Suppressor macrophage treated with lipopolysaccharide for 1 hour (primary cell): ENCODE measurements at regions not wholly inside any gene's neighbourhood (a gene's known extent, or its start where the extent isn't known, plus 50 kb on each side); places are given as distances from the start of the nearest gene placed in this dataset.

Source experiments
- DNase-seq, 3 donors: peaks; one replicate each; pipeline ENCODE4 v3.0.0-alpha.2; 2020 to 2022

DNA sequence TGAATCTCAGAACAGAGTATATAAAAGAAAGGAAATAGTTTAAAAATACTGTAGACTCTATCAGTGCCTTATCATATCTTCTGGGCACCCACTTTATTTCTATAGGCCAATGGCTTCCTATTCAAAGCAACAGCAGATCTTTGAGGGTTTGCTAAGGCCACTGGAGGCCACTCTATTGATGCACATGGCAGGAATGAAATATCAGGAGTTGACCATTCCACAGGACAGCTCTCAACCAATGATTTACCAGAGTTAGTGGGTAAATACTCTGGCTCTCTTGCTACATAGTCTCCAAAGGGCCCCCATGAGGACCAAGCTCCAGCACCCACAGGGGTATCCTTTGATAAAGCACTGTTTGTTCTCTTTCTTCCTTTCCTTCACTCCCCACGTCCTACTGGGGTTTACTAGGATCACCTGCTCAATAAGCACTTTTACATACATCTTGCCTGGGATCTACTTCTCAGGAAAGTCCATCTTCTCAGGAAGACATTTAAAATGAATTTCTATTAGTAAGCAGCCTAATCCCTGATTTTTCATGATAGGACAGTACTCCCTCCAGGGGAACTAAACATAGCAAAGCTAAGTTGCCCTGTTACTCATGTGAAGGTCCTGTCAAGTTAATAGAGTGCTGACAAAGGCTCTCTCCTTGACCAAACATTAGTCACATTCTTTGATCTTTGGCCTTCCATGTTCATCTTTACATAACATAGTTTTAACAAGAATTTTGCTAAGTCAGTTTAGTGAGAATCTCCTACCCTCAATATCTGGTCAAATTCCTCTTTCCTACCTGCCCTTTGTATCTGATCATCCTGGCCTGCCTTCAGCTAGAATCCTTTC is 459.7 kb downstream of the GRXCR1 start:
- no peak for DNase-seq

DNA sequence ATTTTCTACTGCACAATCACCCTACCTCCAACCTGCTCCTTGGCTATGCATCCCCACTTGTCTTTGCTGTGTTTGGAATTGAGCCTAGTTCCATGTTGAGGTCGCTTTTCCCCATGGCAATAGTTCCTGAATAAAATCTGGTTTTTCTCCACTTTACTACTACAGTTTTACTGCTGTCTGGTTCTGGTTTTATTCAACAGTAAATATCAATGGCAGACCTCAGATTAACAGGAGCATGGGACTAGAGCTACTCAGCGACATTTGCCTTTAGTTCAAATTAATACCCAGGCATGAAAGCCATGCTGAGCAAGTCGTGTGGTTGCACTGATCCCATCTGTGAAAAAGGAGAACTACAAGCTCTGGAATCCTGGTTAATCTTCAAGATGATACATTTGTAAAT is 460.3 kb downstream of the GRXCR1 start:
- no peak for DNase-seq

DNA sequence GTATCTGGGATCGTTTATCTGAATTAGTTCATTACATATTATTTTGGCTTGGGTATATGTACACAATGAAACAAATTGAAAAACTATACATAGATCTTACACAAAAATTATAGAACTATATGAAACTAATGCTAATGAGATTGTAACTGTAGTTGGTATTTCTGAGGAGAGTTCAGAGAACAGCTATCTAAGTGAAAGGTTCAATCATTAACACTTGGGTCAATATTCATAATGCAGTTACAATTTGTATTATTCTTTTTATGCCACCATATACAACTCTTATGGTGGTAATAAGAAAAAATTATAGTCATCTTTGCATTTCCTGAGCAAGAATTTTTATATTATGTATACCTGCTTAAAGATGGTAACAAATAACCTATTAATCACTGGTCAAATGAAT is 461.0 kb downstream of the GRXCR1 start:
- DNase-seq: no peak

DNA sequence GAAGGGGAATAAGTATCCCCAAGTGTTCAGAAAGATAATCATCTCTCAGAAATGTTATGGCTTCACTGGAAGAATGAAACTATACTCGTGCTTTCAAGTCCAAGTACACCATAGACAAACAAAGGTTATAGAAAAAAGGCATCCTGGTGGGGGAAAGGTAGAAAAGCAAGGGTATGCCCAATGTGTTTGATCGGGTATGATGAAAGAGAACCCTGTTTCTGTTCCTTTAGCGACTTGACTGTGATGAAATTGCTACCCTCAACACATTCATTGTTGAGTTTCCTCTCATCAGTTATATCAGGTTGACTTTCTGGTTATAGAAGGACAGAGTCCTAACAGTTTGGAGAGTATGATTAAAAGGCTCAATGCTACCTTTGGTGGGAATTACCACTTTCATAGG is 464.3 kb downstream of the GRXCR1 start:
- no peak for DNase-seq

DNA sequence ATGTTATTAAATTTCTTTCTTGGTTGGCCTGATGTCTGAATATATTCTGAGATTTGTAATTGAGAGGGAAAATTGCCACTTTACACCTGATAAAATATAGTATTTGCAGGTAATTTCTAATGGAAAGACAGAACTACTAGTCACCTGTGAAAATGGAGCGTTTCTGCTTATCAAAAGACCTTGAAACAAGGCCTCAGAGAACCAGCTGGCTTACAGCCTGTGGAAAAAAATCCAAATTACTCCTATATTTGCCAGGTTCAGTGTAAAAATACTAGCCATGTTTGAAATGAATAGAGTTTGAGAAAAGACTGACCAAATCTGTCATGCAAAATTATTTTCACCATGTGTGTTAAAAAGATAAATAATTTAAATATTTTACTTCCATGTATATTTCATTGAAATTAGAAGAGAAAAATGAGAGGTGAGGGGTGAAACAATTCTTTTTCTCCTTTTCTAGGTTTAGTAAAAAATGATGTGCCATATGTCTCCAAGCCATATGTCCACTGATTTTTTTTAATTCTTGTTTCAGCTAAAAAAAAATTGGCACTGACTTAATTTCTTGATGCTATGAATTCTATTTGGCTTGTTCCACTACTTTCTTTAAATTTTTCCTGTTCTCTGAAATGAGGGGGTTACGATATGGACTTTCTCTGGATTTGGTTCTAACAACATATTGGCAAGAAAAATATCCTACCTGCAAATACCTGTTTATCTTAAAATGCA is 464.9 kb downstream of the GRXCR1 start:
- no peak for DNase-seq

DNA sequence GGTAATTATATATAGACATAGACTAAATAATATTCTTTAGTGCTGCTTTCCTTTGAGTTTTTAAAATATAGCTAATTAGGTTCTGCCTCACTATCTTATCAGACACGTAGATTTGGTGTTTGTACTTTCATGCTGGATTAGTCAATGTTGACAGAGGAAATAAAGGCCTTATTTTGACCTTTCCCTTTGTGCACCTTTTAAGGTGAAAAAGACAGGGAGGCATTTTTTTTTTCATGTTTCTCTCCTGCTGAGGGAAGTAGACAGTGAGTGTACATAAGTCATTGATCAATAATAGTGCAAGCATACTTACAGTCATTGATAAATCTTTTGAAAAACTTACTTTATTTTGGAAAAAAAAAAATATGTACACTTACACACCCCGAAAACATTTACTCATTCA is 467.8 kb downstream of the GRXCR1 start:
- DNase-seq: no peak

DNA sequence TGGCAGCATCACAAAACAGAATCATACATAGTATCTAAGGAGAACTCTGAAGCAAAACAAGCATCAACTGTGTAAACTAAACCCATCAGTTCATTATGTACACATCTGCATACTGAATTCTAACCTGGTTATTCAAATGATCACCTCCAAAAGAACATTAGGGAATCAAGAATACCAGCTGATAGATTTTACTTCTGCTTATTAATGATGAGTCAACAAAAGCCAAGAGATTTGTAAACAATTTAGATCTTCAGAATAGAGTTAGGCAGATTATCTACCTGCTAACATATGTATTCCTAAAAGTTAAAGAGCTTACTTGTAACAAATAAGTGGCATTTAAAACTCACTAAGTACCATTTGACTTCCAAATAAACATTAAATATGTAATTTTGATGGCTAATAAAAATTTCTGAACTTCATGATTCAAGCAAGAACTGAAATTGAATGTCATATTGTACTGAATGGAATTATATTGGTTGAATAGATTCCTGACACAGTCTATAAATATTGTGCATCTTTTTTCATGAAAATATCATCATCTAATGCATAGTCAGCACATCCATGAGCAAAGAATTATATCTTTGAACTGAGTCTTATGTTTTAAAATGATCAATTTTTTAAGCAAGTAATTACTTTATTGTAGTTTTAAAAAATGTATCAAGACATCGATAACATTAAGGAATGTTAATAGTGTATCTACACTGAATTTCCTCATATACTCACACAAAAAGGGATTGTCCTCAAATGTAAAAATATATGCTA is 470.5 kb downstream of the GRXCR1 start:
- no peak for DNase-seq

DNA sequence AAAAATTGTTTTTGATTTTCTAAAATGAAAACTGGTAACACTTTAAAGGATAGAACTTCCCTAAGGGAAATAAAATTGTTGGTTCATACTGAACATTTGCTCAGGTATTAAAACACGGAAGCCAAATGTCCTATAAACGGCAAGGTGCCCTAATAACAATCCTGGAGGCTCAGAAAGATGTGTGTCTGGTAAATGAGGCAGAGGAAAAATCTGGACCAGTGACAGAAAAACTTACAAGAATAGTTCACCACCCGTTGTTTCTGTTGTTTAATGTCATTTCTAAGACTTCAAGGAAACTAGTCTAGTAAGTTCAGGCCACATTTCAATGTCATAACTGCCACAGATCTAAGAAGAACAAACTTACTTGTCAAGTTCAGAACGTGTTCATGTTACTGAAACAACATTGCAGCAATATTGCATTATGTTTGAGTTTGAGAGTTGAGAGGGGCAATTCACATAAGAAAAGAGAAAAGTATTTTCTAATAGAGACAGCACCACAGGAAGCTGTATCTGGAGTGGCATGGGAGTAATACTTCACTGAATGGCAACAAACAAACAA is 476.6 kb downstream of the GRXCR1 start:
- DNase-seq: no peak

DNA sequence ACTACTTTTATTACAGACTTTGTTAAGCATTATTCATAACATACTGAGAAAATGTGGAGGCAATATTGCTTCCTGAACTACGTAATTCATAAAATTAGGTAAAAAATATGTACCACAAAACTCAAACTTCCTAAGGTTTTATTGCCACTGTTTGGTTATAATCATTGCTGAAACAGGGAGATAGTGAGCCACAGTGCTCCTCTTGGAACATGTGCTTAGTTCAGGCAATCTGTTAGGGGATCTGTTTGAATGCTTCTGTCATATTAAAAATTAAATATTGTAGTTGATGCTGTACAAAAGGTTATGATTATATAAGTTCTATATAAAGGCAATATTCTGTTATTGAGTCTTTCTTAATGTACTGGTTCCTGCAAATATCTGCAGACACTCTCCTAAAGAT is 480.7 kb downstream of the GRXCR1 start:
- DNase-seq: no peak

DNA sequence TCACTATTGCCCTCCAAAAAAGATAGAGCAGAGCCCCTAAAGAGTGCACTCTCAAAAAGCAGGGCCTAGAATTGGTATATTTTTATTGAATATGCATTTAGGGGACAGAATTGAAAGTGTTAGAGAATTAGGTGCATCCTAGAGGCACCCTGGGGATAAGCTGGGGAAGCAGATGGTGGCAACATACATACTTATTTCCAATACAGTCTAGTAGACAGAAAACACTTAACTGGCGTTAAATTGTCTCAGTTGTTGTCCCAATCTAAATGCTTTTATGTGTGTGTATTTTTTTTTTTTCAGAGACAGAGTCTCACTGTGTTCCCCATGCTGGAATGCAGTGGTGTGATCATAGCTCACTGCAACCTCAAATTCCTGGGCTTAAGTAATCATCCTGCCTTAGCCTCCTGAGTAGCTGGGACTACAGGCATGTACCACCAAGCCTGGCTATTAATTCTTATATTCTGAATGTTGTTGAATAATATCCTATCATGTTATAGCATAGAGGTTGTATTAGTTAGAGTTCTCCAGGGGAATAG is 481.8 kb downstream of the GRXCR1 start:
- no peak for DNase-seq

DNA sequence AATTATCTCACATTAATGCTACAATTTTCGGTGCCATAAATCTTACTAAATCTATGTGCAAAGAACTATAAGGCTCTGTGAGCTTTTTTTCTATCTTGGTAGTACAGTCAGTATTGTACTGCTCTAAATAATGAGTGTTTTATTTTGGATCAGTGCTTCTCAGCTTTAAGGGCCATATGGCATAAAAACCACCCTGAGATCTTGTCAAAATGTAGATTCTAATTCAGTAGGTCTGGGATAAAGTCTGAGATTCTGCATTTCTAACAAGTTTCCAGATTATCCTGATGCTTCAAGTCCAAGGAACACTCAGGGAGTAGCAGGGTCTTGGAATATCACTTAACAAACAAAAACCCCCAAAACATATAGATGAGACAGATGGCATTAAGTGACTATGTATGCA is 486.5 kb downstream of the GRXCR1 start:
- DNase-seq: no peak

DNA sequence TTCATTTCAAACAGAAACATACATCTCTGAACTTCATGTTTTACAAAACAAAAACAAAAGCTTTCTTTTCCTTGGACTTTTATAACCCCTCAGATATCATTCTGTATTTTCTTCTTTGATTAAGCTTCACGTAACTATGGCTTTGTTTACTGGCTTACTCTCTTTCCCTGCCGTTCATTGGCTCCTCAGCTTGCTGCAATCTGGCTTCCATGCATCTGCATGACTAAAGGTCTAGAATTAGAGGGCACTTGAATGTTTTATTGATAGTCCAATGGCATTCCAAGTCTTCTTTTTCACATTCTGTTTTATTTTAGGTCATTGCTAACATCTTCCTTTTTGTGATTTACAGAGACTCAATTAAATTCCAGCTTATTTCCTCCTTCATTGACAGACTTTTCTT is 487.6 kb downstream of the GRXCR1 start:
- no peak for DNase-seq

DNA sequence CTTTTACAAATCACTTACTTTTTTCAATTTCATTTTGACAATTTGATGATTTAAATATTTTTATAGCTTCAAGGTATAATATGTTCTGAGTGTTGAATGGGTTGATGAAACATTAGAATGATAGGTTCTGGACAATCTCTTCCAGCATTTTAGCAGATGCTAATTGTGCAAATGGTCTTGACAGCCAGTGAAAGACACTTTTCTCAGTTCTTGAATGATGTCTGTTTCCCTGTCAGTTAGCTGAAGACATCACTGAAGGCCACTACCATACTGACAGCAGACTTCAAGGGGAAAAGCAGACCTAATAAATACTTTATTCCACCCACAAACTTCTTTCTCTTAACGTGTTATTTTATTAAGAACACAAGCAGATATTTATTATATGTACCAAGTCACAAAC is 498.6 kb downstream of the GRXCR1 start:
- no peak for DNase-seq

DNA sequence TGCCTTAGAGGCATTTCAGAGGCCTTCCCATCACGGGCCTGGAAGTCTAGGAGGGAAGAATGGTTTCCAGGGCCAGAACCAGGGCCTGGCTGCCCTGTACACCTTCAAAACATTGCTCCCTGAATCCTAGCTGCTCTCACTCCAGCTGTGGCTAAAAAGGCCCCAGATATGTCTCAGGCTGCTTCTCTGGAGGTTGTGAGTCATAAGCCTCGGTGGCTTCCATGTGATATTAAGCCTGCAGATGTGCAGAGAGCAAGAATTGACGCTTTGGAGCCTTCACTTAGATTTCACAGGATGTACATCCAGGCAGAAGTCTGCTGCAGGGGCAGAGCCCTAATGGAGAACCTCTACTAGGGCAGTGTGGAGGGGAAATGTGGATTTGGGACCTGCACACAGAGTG is 502.5 kb downstream of the GRXCR1 start:
- DNase-seq: no peak

DNA sequence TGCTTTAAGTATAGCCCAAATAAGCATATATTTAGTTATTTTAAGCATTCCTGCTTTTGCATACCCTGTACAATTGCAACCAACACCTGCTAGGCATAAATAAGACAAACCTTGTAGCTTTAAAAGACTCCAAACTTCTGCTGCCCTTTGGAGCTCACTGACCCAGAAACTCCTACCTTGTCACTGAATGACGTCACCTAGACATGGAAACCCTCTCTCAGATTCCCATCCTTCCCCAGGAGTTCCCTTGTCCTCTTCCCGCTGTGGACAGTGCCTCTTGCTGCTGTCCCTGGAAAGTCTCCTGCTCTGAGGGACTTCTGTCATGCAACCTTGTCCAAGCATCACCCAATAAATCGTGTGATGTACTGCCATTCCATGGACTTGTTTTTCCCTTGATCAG is 507.2 kb downstream of the GRXCR1 start:
- DNase-seq: no peak

DNA sequence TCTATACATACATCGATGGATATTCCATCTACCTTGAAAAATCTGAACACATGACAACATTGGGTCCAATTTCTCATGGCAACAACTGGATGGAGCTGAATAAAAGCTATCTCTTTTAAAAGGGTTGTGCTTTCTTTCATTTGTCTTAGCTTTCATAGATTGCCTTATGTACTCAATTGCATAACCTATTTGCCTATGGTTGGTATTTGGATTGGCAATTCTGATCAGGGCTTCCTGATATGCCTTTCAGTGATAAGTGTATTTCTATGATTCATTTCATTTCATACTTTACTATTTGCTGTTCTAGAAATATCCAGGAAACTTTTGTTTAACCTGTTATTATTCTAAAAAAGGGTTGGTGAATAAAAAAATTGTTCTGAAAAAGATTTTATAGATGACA is 509.9 kb downstream of the GRXCR1 start:
- DNase-seq: no peak

DNA sequence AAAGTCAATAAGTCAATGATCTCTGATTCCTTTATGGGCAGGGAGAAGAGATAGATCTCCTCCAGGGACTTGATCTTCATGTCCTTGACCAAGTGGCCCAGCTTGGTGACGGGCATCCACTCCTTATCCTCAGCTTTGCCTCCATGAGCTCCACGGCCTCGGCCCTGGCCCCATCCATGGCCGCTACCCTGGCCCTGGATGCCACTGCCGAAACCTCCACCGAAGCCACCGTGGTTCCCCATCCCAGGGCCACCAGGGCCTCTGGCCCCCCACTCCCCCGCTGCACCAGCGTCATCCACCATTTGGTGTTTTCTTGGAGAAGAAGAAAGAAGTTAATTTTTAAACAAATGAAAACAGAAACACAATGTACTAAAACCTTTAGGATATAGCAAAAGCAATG is 518.1 kb downstream of the GRXCR1 start:
- DNase-seq: no peak

DNA sequence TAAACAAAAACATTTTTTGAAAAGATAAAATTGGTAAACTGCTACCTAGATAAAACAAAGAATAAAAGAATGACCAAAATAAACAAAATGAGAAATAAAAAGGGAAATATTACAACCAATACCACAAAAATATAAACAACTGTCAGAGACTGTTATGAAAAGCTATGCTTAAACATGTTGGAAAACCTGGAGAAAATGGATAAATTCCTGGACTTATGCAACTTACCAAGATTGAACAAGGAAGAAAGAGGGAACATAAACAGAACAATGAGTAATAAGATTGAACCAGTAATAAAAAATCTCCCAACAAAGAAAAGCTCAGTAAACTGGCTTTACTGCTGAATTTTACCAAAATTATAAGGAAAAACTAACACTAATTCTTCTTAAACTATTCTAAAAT is 518.7 kb downstream of the GRXCR1 start:
- DNase-seq: no peak

DNA sequence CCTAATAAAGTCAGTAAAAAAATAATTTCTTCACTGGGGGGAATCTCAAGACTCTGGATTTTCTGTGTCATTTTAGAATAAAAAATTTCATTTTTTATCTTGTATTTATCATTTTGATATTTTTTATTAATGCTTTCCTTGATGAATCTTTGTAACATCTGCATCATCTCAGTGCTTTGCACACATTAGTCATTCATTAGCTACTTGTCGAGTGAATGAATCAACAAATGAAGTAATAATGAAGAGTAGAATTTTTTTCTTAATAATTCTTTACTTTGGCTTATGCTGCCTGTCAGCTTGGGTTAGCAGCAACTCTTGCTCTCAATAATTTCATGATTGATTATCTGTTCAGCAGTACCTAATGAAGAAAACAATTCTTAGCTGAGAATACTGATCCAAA is 530.8 kb downstream of the GRXCR1 start:
- DNase-seq: no peak

DNA sequence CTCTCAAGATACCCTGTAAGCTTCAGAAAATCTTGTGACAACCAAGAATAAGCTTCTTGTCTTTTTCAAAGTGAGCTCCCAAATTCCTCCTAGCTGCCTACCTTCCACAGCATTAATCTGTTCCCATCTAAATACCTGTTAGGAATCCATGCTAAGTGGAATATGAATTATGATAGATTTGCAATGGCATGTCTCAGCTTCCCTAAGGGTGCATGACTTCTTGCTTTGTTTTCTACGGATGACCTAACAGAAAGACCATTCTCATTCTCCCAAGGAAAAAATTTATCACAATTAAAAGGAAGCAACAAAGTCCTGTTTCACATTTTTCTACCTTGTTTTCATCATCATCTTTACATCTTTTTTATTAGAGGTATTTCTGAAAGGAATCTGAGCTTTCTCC is 532.7 kb downstream of the GRXCR1 start:
- DNase-seq: no peak

DNA sequence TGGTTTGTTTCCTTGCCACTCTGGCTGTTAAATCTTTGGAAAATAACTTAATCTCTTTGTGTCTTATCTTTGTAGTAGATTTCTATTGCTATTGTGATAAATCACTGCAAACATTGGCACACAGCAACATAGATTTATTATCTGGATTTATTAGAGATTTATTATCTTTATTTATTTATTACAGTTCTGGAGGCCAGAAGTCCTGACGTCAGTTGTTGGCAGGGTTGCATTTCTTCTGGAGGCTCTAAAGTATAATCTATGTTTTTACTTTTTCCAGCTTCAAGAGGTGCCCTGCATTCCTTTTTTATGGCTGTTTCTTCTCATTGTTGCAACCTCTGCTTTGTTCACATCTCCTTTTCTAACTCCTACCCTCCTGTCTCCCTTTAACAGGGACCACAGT is 542.8 kb downstream of the GRXCR1 start:
- DNase-seq: no peak

DNA sequence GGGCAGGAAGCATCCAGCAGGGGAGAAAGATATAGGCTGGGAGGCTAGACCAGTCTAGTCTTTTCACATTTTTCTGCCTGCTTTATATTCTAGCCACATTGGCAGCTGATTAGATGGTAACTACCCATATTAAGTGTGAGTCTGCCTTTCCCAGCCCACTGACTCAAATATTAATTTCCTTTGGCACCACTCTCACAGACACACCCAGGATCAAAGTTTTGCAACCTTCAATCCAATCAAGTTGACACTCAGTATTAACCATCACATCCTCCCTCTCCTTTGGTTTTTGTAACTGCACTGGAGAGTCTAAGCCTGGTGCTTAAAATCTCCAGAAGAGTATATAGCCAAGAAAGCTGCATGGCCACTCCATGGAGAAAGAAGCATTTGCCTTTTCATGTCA is 560.4 kb downstream of the GRXCR1 start:
- no peak for DNase-seq

DNA sequence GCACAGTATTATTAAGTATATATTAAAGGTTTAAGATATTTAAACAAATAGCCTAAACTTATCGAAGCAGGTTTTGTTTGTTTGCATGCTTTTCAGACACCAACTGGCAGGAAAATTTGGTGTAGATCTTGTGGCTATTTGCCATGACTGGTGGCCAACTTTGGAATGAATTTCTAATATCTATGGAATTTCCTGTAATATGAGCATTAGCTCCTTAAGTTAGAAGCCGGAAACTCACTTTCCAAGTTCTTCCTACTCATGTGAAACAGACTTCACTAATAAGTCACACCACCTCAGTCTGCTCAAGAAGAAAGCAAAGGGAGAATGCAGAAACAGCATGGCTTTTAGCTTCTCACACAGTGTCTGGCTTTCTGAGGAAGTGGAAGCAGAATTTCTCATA is 563.9 kb downstream of the GRXCR1 start:
- DNase-seq: no peak
